Right atrium auricular region (tissue), 2 donors: ENCODE measurements at regions not wholly inside any gene's neighbourhood (a gene's known extent, or its start where the extent isn't known, plus 50 kb on each side); places are given as distances from the start of the nearest gene placed in this dataset.
"Not testable (repeated sequence)": the region's sequence is repeated elsewhere in the genome, so short reads cannot be mapped to it uniquely, and the experiment has no call there.

ENCODE experiments used
- DNase-seq: peaks from one replicate; pipeline ENCODE4 v3.0.0-alpha.2; 2019; ENCODE audit warnings: low spot score
- H3K27ac ChIP-seq, 2 donors: fragments of 200-600 bp; sonication (generic); 1 replicate in 1 of 2; 2 replicates in 1 of 2; pipeline ENCODE4 v1.5.1; 2016 to 2019
- H3K27me3 ChIP-seq, 2 donors: fragments of 200-600 bp; sonication (generic); one replicate each; pipeline versions ENCODE4 v1.5.1 to v1.6.0; 2017 to 2019
- H3K36me3 ChIP-seq: fragments of 200-600 bp; sonication (generic); one replicate; pipeline ENCODE4 v1.5.1; 2016
- H3K4me1 ChIP-seq, 2 donors: fragments of 200-600 bp; sonication (generic); one replicate each; pipeline versions ENCODE4 v1.5.1 to v1.6.0; 2017 to 2019
- H3K4me3 ChIP-seq, 2 donors: fragments of 200-600 bp; sonication (generic); 1 replicate in 1 of 2; 2 replicates in 1 of 2; pipeline ENCODE4 v1.5.1; 2017 to 2019; ENCODE audit warnings: mild to moderate bottlenecking in 1 of 2, moderate library complexity in 1 of 2
- H3K9me3 ChIP-seq, 2 donors: fragments of 200-600 bp; sonication (generic); one replicate each; pipeline ENCODE4 v1.5.1; 2019
- CTCF ChIP-seq, 2 donors: fragments of 200-600 bp; sonication (generic); IDR thresholded peaks; one replicate each; pipeline ENCODE4 v1.5.1; 2019; ENCODE audit warnings: antibody characterized with exemption in 2 of 2

GRCh38 chr10:78663721-78664120 lies 405.0 kb upstream of the ZMIZ1 start:
- Histone ChIP-seq H3K27ac (no peak overlapping the region), H3K9me3 (peaks cover 0 to 16% of the 10 kb centered on the region in 2 donors), H3K36me3 (no peaks in the 10 kb centered on the region), H3K4me1 (no peaks in the 10 kb centered on the region), H3K4me3 (no peak overlapping the region), H3K27me3 (no peaks in the 10 kb centered on the region)
- TF ChIP-seq CTCF (IDR thresholded peaks at IDR 0.05), result no peak
- no peak for DNase-seq

DNA sequence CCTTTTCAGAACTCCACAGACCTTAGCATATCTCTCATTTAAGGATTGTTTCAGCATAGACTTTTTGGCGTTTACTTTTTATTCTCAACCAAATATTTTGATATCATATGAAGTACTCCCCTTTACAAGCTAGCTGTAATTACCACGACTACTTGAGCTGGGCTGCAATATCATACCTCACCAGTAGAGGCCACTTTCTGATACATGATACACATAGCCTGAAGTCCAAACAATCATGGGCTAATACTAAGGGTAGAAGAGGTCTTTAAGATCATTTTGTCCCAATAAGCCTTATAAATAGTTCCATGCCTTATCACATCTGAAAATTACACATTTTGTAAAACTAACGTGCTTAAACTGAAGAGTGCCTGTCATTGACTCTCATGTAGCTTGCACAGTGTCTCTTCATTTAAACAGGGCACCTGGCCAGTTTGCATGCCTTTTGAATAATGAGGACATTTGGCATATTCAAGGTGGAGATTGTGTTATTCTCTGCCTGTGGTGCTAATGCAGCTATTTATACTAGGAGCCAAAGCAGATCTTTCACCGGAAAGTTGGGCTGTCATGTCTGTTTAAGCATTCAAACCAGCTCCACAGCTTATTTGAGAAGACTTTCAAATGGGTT lies 403.7 kb upstream of the ZMIZ1 start:
- no peak overlapping the region for H3K4me3 ChIP-seq
- no peak overlapping the region for H3K27ac ChIP-seq
- TF ChIP-seq CTCF (IDR thresholded peaks at IDR 0.05), result peak in 1 of 2 donors; percentile 58
- DNase-seq, result no peak
- no peaks in the 10 kb centered on the region for H3K27me3 ChIP-seq
- H3K4me1 ChIP-seq, result no peaks in the 10 kb centered on the region
- no peaks in the 10 kb centered on the region for H3K36me3 ChIP-seq
- H3K9me3 ChIP-seq, result peaks cover 0 to 16% of the 10 kb centered on the region in 2 donors

- no peak for TF ChIP-seq CTCF (IDR thresholded peaks at IDR 0.05)
- no peaks in the 10 kb centered on the region for H3K9me3 ChIP-seq
- H3K4me3 ChIP-seq, result no peak overlapping the region
- no peaks in the 10 kb centered on the region for H3K36me3 ChIP-seq
- no peaks in the 10 kb centered on the region for H3K4me1 ChIP-seq
- no peak overlapping the region for H3K27ac ChIP-seq
- no peaks in the 10 kb centered on the region for H3K27me3 ChIP-seq
- DNase-seq, result no peak
These were observed 395.8 kb upstream of the ZMIZ1 start for GRCh38 chr10:78672918-78673317.

GRCh38 chr10:78681141-78681540 lies 387.6 kb upstream of the ZMIZ1 start:
- not testable (repeated sequence) for H3K27me3 ChIP-seq, DNase-seq, H3K4me1 ChIP-seq, H3K36me3 ChIP-seq, H3K4me3 ChIP-seq, H3K27ac ChIP-seq, H3K9me3 ChIP-seq

DNA sequence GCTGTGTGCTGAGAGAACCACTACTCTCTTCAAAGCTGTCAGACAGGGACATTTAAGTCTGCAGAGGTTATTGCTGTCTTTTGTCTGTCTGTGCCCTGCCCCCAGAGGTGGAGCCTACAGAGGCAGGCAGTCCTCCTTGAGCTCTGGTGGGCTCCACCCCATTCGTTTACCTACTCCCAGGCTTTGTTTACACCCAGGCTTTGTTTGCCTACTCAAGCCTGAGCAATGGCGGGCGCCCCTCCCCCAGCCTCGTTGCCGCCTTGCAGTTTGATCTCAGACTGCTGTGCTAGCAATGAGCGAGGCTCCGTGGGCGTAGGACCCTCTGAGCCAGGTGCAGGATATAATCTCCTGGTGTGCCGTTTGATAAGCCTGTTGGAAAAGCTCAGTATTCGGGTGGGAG lies 386.8 kb upstream of the ZMIZ1 start:
- H3K4me1 ChIP-seq, H3K27me3 ChIP-seq, H3K36me3 ChIP-seq, H3K27ac ChIP-seq, H3K9me3 ChIP-seq, H3K4me3 ChIP-seq, DNase-seq: not testable (repeated sequence)

DNA sequence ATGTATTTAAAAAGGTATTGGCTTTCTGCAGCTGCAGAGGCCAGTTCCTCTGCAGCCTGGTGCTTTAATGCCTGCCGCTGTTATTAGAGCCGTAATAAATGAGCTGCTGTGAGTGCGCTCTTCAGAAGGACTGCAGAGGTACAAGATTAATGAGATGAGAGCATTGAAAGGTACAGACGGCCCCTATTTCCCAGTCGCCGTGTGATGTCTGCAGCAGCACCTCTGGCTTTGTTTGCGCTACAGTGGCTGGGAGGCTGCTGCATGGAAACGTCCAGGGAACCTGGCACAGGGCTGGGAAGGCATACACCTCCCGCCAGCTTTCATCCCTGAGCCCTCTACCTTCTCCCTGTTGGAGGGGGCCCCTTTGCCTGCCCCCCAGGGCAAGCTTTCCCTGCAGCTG lies 383.8 kb upstream of the ZMIZ1 start:
- H3K4me1 ChIP-seq, result peaks cover 0 to 14% of the 10 kb centered on the region in 2 donors
- no peaks in the 10 kb centered on the region for H3K27me3 ChIP-seq
- TF ChIP-seq CTCF (IDR thresholded peaks at IDR 0.05), result no peak
- no peaks in the 10 kb centered on the region for H3K9me3 ChIP-seq
- DNase-seq, result no peak
- H3K4me3 ChIP-seq, result no peak overlapping the region
- H3K36me3 ChIP-seq, result no peaks in the 10 kb centered on the region
- no peak overlapping the region for H3K27ac ChIP-seq

- Histone ChIP-seq H3K4me3 (no peak overlapping the region), H3K36me3 (no peaks in the 10 kb centered on the region), H3K9me3 (no peaks in the 10 kb centered on the region), H3K4me1 (peaks cover 0 to 14% of the 10 kb centered on the region in 2 donors), H3K27me3 (no peaks in the 10 kb centered on the region), H3K27ac (no peak overlapping the region)
- TF ChIP-seq CTCF (IDR thresholded peaks at IDR 0.05), result no peak
- DNase-seq, result no peak
These were observed 383.2 kb upstream of the ZMIZ1 start for GRCh38 chr10:78685466-78686103.
